K562 (cell line): ENCODE measurements at regions not wholly inside any gene's neighbourhood (a gene's known extent, or its start where the extent isn't known, plus 50 kb on each side); places are given as distances from the start of the nearest gene placed in this dataset.

Experiments
- ATAC-seq: fragments of 200-7000 bp; cut with Tn5 transposase; 3 replicates; pipeline ENCODE4 v1.9.1; 2020; ENCODE audit warnings: moderate library complexity
- BruUV-seq: library from RNA; stranded (reverse); fragments of 400-500 nt; replicated peaks from 2 replicates; lab custom pipeline; 2021; lab: Mats Ljungman, UMichigan
- CTCF ChIA-PET: fragments of 300-600 bp; formaldehyde crosslinking; extraction: SDS; loops from one replicate; lab custom pipeline; 2021; ENCODE audit warnings: low intra/inter-chr PET ratio; lab: Yijun Ruan, JAX
- POLR2A ChIA-PET: fragments of 300-600, 350-650 bp; sonication (Branson Sonifier 250); formaldehyde crosslinking; extraction: SDS; loops from one replicate; lab custom pipeline; 2021; ENCODE audit warnings: antibody characterized with exemption, inconsistent platforms; lab: Yijun Ruan, JAX
- DNase-seq, 4 experiments: peaks; one replicate each; pipeline versions ENCODE4 v3.0.0 to v3.0.0-alpha.2; 2011 to 2018; ENCODE audit warnings: low spot score in 3 of 4, mixed read lengths in 3 of 4; ENCODE audit errors: extremely low read depth in 1 of 4
- FAIRE-seq: peaks from 2 replicates; lab custom pipeline; 2011; peaks lifted over from hg19 to GRCh38; lab: Jason Lieb, UNC
- H2AFZ ChIP-seq: 2 replicates; pipeline ENCODE4 v1.6.0; 2011; ENCODE audit warnings: low read depth, low read length, control low read depth, inconsistent platforms
- H3K27ac ChIP-seq: fragments of 200-600 bp; 3 replicates; pipeline ENCODE4 v1.8.0; 2011; ENCODE audit warnings: low read depth, mild to moderate bottlenecking, control low read depth, inconsistent platforms, low read length, moderate library complexity, mixed read lengths; ENCODE audit errors: extremely low read depth
- H3K27me3 ChIP-seq, 2 experiments: fragments of 300-600 bp in 1 of 2; 2 replicates in 1 of 2; 3 replicates in 1 of 2; pipeline versions ENCODE4 v1.6.0 to v1.8.0; 2011; ENCODE audit warnings: inconsistent platforms in 2 of 2, low read length in 2 of 2, mild to moderate bottlenecking in 1 of 2, mixed read lengths in 1 of 2, moderate library complexity in 1 of 2; ENCODE audit not compliant: control insufficient read depth in 2 of 2, insufficient read depth in 2 of 2
- H3K36me3 ChIP-seq: fragments of 300-600 bp; 3 replicates; pipeline ENCODE4 v1.8.0; 2011; ENCODE audit warnings: mild to moderate bottlenecking, low read length, inconsistent platforms; ENCODE audit not compliant: control insufficient read depth, insufficient read depth
- H3K4me1 ChIP-seq, 2 experiments: fragments of 200-600 bp in 1 of 2; replicated peaks in 1 of 2; 2 replicates in 1 of 2; 3 replicates in 1 of 2; pipeline versions ENCODE4 v1.5.1 to v1.8.0; 2011; ENCODE audit warnings: inconsistent platforms in 2 of 2, low read length in 2 of 2, mild to moderate bottlenecking in 1 of 2, mixed read lengths in 1 of 2, moderate library complexity in 1 of 2; ENCODE audit not compliant: control insufficient read depth in 2 of 2, insufficient read depth in 2 of 2
- H3K4me2 ChIP-seq: 2 replicates; pipeline ENCODE4 v1.6.1; 2011; ENCODE audit warnings: low read length, control low read depth, inconsistent platforms, mixed read lengths; ENCODE audit not compliant: insufficient read depth
- H3K4me3 ChIP-seq: fragments of 200-600 bp; sonication (generic), shearing (Covaris generic); 2 replicates; pipeline ENCODE4 v1.5.1; 2016; ENCODE audit warnings: control low read depth, inconsistent platforms
- H3K79me2 ChIP-seq: fragments of 200-600 bp; 3 replicates; pipeline ENCODE4 v1.8.0; 2011; ENCODE audit warnings: low read length, inconsistent platforms; ENCODE audit not compliant: control insufficient read depth, insufficient read depth
- H3K9ac ChIP-seq, 2 experiments: 2 replicates each; pipeline versions ENCODE4 v1.6.0 to v1.6.1; 2011; ENCODE audit warnings: low read depth in 2 of 2, low read length in 2 of 2, control low read depth in 1 of 2, inconsistent platforms in 1 of 2, mild to moderate bottlenecking in 1 of 2, mixed read lengths in 1 of 2; ENCODE audit not compliant: insufficient read depth in 1 of 2
- H3K9me1 ChIP-seq: one replicate; pipeline ENCODE4 v1.6.0; 2011; ENCODE audit warnings: inconsistent platforms, mild to moderate bottlenecking, low read length, moderate library complexity; ENCODE audit not compliant: control insufficient read depth, insufficient read depth
- H3K9me3 ChIP-seq: replicated peaks from 2 replicates; pipeline ENCODE4 v1.5.1; 2011; ENCODE audit warnings: low read depth, low read length, inconsistent platforms; ENCODE audit not compliant: control insufficient read depth, insufficient read depth
- H4K20me1 ChIP-seq: replicated peaks from 2 replicates; pipeline ENCODE4 v1.6.1; 2011; ENCODE audit warnings: low read length, inconsistent platforms, mixed read lengths; ENCODE audit not compliant: control insufficient read depth, insufficient read depth
- HSF4 ChIP-seq: fragments of 250-450 bp; sonication (Bioruptor Pico); IDR thresholded peaks from 2 replicates; pipeline ENCODE4 v2.1.2; 2022; ENCODE audit warnings: mild to moderate bottlenecking, moderate library complexity, borderline replicate concordance
- MTA3 ChIP-seq: fragments of 450-650 bp; formaldehyde crosslinking; IDR thresholded peaks from 2 replicates; pipeline ENCODE4 v1.6.1; 2017; ENCODE audit warnings: mild to moderate bottlenecking, borderline replicate concordance
- WGBS: fragments of 100-300 bp; shearing (Covaris generic); methylation state at CpG from one replicate; pipeline ENCODE4 v1.1.6; 2016; ENCODE audit warnings: low coverage, mixed read lengths; ENCODE audit not compliant: insufficient coverage; ENCODE audit errors: missing lambda C conversion rate; 5-methylcytosine and 5-hydroxymethylcytosine counted together
- in situ Hi-C: fragments of 300-500 bp; cut with MboI; formaldehyde crosslinking; loops from 4 replicates; pipeline ENCODE4 v1.15.0; 2018; ENCODE audit warnings: inconsistent platforms, mixed read lengths
- intact Hi-C: fragments of 100-400 bp; cut with micrococcal nuclease; formaldehyde crosslinking; loops from 2 replicates; pipeline ENCODE4 v1.14.2; 2022

DNA sequence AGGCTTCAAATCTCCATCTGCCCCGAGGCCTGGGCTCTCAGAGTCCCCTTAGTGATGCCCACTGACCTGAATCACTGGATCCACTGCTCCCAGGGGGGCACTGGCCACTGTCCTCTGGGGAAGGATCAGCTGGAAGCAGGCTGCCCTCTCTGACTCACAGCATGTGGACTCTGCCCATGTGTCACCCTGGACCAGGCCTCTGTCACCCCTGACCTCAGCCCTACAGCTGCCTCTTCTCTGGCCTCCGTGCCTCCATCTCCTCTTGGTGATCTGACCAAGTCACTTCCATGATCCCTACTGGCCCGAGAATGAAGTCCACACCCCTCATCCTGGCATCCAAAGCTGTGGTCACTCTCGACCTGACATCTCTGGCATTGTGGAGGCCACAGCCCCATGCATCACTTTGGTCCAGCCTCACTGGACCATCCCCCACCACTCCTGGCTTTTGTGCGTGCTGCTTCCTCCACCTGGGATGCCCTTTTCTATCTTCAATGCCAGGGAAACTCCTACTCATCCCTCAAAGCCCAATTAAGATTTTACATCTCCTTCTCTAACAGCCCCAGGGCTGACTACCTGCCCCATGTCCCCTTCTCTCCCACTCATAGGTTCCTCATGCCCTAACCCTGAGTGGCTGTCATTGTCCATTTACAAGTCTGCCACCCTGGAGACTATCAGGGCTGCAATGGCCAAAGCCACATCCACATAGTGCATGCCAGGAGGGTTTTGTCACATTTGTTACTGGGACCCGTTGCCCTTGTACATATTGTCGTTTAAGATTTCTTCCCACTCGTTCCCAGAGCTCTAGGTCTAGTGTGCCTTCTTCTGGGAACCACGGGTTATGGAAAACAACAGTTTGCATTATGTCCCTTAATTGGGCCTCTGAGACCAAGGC is 685.0 kb downstream of the MATN1 start:
- FAIRE-seq (no peak), DNase-seq (no peak)
- Histone ChIP-seq H3K27me3 (peaks cover 0 to 4% of the 10 kb centered on the region in 2 experiments; a peak in 1 of 5 replicates), H3K4me1 (peaks cover 0 to 8% of the 10 kb centered on the region in 2 experiments; a peak in 1 of 5 replicates), H3K4me3 (no peak overlapping the region), H3K9me3 (no peaks in the 10 kb centered on the region), H2AFZ (no peak overlapping the region), H3K79me2 (no peaks in the 10 kb centered on the region), H3K9me1 (no peaks in the 10 kb centered on the region), H3K4me2 (no peak overlapping the region), H3K9ac (no peak overlapping the region)
- no TSS peak for BruUV-seq
- CTCF ChIA-PET, result no interaction called here
- POLR2A ChIA-PET, result interaction anchor here (0.6 kb wide), 1 partner anchor 239 kb away, joined by 3 read pairs; no protein-coding TSS in a partner anchor
- in situ Hi-C loops, result no loop called here
- WGBS, result 0% methylated on average over 9 of the region's 9 CpGs
- TF ChIP-seq MTA3, result no peak
- TF ChIP-seq HSF4, result no peak
- TF ChIP-seq, all 486 proteins: peak for 0
- H4K20me1 ChIP-seq, result no peaks in the 10 kb centered on the region
- H3K27ac ChIP-seq, result no peak overlapping the region
- H3K36me3 ChIP-seq, result no peaks in the 10 kb centered on the region
- no peak for ATAC-seq
- intact Hi-C loops, result no loop called here
